ENCODE measurements at regions not wholly inside any gene's neighbourhood (a gene's known extent, or its start where the extent isn't known, plus 50 kb on each side); places are given as distances from the start of the nearest gene placed in this dataset.

GRCh38 chr12:25818596-25819390 lies 139.7 kb upstream of the RASSF8 start:
- TF ChIP-seq POLR2A (IDR thresholded peaks at IDR 0.05) = no peak
- TF ChIP-seq CTCF (IDR thresholded peaks at IDR 0.05 in 8 of 11, conservative IDR thresholded peaks at IDR 0.05 in 3 of 11) = no peak
- TF ChIP-seq POLR2AphosphoS5 (IDR thresholded peaks at IDR 0.05) = no peak

Measured in spleen (tissue), 7 donors.